CD4-positive, alpha-beta T cell (primary cell): ENCODE measurements at regions not wholly inside any gene's neighbourhood (a gene's known extent, or its start where the extent isn't known, plus 50 kb on each side); places are given as distances from the start of the nearest gene placed in this dataset.

Experiments used
- ATAC-seq: fragments of 200-7000 bp; cut with Tn5 transposase; one replicate; pipeline ENCODE4 v1.10.0; 2022; ENCODE audit warnings: mild to moderate bottlenecking; ENCODE audit not compliant: poor library complexity
- CTCF ChIA-PET: fragments of 350-600 bp; sonication (Branson Sonifier 250); formaldehyde crosslinking; loops from one replicate; lab custom pipeline; 2021; ENCODE audit warnings: antibody characterized with exemption, inconsistent platforms; lab: Charles Lee
- POLR2A ChIA-PET: fragments of 350-600 bp; sonication (Branson Sonifier 250); formaldehyde crosslinking; loops from one replicate; lab custom pipeline; 2021; ENCODE audit warnings: antibody characterized with exemption, inconsistent platforms; lab: Charles Lee
- DNase-seq, 14 experiments: peaks; one replicate each; pipeline ENCODE4 v3.0.0-alpha.2; 2013 to 2020; ENCODE audit warnings: mixed read lengths in 2 of 14
- H3K27ac ChIP-seq, 2 donors: one replicate each; pipeline versions ENCODE4 v1.5.1 to v1.7.0; 2013; ENCODE audit warnings: low read length in 2 of 2, low read depth in 1 of 2, mild to moderate bottlenecking in 1 of 2
- H3K27me3 ChIP-seq, 2 experiments: 1 replicate in 1 of 2; 2 replicates in 1 of 2; pipeline versions ENCODE4 v1.6.1 to v1.7.0; 2013; ENCODE audit warnings: low read length in 2 of 2, control low read depth in 1 of 2, mild to moderate bottlenecking in 1 of 2, moderate library complexity in 1 of 2; ENCODE audit not compliant: insufficient read depth in 2 of 2, control insufficient read depth in 1 of 2
- H3K36me3 ChIP-seq: one replicate; pipeline ENCODE4 v1.6.1; 2013; ENCODE audit warnings: low read length, control low read depth; ENCODE audit not compliant: insufficient read depth
- H3K4me1 ChIP-seq: one replicate; pipeline ENCODE4 v1.6.1; 2013; ENCODE audit warnings: low read length, control low read depth; ENCODE audit not compliant: insufficient read depth
- H3K4me3 ChIP-seq: one replicate; pipeline ENCODE4 v1.5.1; 2013; ENCODE audit warnings: mild to moderate bottlenecking, low read length, moderate library complexity
- H3K9me3 ChIP-seq, 2 experiments: 1 replicate in 1 of 2; 2 replicates in 1 of 2; pipeline versions ENCODE4 v1.6.1 to v1.7.0; 2013; ENCODE audit warnings: low read length in 2 of 2, mild to moderate bottlenecking in 2 of 2, control low read depth in 1 of 2, moderate library complexity in 1 of 2; ENCODE audit not compliant: control insufficient read depth in 1 of 2, insufficient read depth in 1 of 2
- H3K27ac Mint-ChIP-seq: one replicate; pipeline ENCODE4 v1.8.0; 2020; ENCODE audit warnings: mixed read lengths
- H3K27me3 Mint-ChIP-seq: one replicate; pipeline ENCODE4 v1.8.0; 2021; ENCODE audit warnings: mixed read lengths
- H3K36me3 Mint-ChIP-seq: one replicate; pipeline ENCODE4 v1.8.0; 2021; ENCODE audit warnings: low read depth, mixed read lengths
- H3K4me1 Mint-ChIP-seq: one replicate; pipeline ENCODE4 v1.8.0; 2021; ENCODE audit warnings: low read depth, mixed read lengths
- H3K4me3 Mint-ChIP-seq: one replicate; pipeline ENCODE4 v1.8.0; 2020; ENCODE audit warnings: mild to moderate bottlenecking, mixed read lengths
- H3K9me3 Mint-ChIP-seq: one replicate; pipeline ENCODE4 v1.8.0; 2020; ENCODE audit warnings: mixed read lengths
- intact Hi-C, 2 experiments: fragments of 100-400 bp; cut with DNase I in 1 of 2; cut with micrococcal nuclease in 1 of 2; formaldehyde crosslinking; loops; one replicate each; pipeline versions ENCODE4 v1.15.1 to v1.9.0; 2023 to 2025; cut with DNase I, micrococcal nuclease
- TF ChIP-seq, protein P1 (sequence below): fragments of 200-600 bp; IDR thresholded peaks from one replicate; pipeline ENCODE4 v1.8.0; 2022; ENCODE audit warnings: antibody characterized with exemption, mild to moderate bottlenecking

DNA sequence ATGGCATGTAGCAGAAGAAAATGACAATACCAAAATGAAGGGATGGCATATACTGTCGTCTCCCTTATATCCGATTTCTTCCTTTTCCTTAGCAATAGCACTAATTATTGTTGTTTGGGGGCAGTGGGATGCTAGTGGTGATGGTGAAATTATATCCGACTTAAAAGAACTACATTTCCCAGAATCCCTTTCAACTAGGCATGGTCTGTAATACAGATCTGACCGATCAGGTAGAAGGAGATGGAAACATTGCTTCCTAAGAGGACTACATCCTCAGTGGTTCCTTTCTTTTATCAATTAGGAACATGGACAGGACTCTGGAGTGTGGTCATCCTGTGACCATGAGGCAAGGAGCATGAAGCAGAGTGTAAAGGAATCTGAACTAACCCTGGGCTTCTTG is 532.6 kb downstream of the CBLN4 start:
- H3K27me3 ChIP-seq = no peaks in the 10 kb centered on the region
- ChIA-PET CTCF (no interaction called here), POLR2A (no interaction called here)
- ATAC-seq (no peak), DNase-seq (no peak)
- TF ChIP-seq, protein P1, sequence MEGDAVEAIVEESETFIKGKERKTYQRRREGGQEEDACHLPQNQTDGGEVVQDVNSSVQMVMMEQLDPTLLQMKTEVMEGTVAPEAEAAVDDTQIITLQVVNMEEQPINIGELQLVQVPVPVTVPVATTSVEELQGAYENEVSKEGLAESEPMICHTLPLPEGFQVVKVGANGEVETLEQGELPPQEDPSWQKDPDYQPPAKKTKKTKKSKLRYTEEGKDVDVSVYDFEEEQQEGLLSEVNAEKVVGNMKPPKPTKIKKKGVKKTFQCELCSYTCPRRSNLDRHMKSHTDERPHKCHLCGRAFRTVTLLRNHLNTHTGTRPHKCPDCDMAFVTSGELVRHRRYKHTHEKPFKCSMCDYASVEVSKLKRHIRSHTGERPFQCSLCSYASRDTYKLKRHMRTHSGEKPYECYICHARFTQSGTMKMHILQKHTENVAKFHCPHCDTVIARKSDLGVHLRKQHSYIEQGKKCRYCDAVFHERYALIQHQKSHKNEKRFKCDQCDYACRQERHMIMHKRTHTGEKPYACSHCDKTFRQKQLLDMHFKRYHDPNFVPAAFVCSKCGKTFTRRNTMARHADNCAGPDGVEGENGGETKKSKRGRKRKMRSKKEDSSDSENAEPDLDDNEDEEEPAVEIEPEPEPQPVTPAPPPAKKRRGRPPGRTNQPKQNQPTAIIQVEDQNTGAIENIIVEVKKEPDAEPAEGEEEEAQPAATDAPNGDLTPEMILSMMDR = no peak
- Mint-ChIP-seq H3K27ac (no peak overlapping the region), H3K4me3 (no peak overlapping the region), H3K36me3 (no peaks in the 10 kb centered on the region), H3K9me3 (peaks cover 2% of the 10 kb centered on the region), H3K4me1 (no peaks in the 10 kb centered on the region), H3K27me3 (no peaks in the 10 kb centered on the region)
- H3K4me1 ChIP-seq = no peaks in the 10 kb centered on the region
- H3K4me3 ChIP-seq = no peak overlapping the region
- H3K27ac ChIP-seq = no peak overlapping the region
- peaks cover 0 to 6% of the 10 kb centered on the region in 2 experiments for H3K9me3 ChIP-seq
- no peaks in the 10 kb centered on the region for H3K36me3 ChIP-seq
- intact Hi-C loops = no loop called here

DNA sequence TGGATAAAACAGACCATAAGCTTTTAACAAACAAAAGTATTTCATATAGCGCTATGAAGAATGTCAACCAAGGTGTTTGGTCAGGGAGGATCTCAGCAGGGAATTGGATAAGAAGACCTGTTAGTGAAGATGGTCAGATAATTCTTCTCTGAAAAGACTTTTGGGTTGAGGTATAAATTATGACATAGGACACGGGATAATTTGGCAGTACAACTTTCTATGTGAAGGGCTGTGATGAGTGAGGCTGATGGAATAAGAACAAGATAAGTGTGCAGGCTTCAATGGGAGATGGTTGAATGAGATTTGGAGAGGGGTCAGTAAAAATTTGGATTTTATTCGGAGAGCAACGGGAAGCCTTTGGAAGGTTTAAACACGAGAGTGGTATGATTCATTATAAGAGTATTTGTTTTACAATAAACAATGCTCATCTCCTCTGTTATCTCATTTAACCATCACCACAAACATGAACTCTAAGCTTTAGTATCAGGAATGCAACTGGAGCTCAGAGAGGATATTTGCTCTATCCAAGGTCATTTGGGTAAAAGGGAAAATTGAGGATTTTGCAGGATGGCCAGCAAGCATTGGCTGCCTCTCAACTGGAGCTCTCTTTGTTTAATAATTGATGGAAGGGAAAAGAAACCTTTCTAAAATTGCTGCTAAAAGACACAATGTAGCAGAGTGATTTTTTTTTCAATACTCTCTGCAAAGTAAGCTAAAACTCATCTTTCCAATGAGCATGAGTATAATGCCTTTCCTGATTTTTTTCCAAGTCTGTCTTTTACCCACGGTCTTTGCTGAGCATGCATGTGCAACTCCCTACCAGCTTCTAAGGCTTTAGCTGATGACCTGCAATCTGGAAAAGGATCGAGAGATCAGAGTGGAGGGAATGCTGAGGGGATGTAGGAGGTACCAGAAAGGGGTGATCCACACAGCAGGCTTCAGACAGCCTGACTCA is 534.0 kb downstream of the CBLN4 start:
- ChIA-PET POLR2A (no interaction called here), CTCF (no interaction called here)
- Histone ChIP-seq H3K9me3 (peaks cover 0 to 6% of the 10 kb centered on the region in 2 experiments), H3K27me3 (no peaks in the 10 kb centered on the region), H3K36me3 (no peaks in the 10 kb centered on the region), H3K4me3 (no peak overlapping the region), H3K4me1 (no peaks in the 10 kb centered on the region), H3K27ac (no peak overlapping the region)
- H3K4me1 Mint-ChIP-seq = no peaks in the 10 kb centered on the region
- H3K27ac Mint-ChIP-seq = no peak overlapping the region
- intact Hi-C loops = no loop called here
- no peaks in the 10 kb centered on the region for H3K27me3 Mint-ChIP-seq
- TF ChIP-seq, protein P1 = no peak
- ATAC-seq (no peak), DNase-seq (no peak)
- peaks cover 2% of the 10 kb centered on the region for H3K9me3 Mint-ChIP-seq
- H3K4me3 Mint-ChIP-seq = no peak overlapping the region
- H3K36me3 Mint-ChIP-seq = no peaks in the 10 kb centered on the region

DNA sequence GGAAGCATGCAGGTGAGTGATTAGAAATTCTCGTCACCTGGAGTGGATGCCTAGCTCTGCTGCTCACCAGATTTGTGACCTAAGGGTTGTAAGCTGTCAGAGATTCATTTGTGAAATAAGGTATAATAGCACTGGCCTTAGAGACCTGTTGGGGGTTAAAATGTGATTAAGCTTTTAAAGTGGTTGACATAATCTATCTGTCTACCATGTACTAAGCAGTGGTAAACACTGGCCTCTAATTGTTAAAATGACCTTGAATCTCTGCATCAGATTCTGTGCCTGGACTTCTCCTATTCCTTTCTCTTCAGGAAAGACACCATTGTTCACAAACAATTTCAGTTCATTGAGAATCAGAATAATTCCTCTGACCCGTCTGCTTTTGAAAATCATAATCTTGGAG is 536.2 kb downstream of the CBLN4 start:
- ChIA-PET CTCF (no interaction called here), POLR2A (no interaction called here)
- H3K9me3 Mint-ChIP-seq = peaks cover 2% of the 10 kb centered on the region
- H3K27me3 Mint-ChIP-seq = no peaks in the 10 kb centered on the region
- no peaks in the 10 kb centered on the region for H3K36me3 Mint-ChIP-seq
- H3K27ac Mint-ChIP-seq = no peak overlapping the region
- no peak overlapping the region for H3K4me3 Mint-ChIP-seq
- TF ChIP-seq, protein P1 = no peak
- no peak for DNase-seq
- intact Hi-C loops = no loop called here
- Histone ChIP-seq H3K4me3 (no peak overlapping the region), H3K27ac (no peak overlapping the region), H3K9me3 (no peaks in the 10 kb centered on the region), H3K4me1 (no peaks in the 10 kb centered on the region), H3K27me3 (no peaks in the 10 kb centered on the region), H3K36me3 (no peaks in the 10 kb centered on the region)
- H3K4me1 Mint-ChIP-seq = no peaks in the 10 kb centered on the region
- no peak for ATAC-seq
